ENCODE measurements at regions not wholly inside any gene's neighbourhood (a gene's known extent, or its start where the extent isn't known, plus 50 kb on each side); places are given as distances from the start of the nearest gene placed in this dataset.

GRCh38 chr11:23574149-23574548 lies 713.9 kb upstream of the CCDC179 start:
- Histone ChIP-seq H3K4me2 (no peak overlapping the region), H3K9me3 (ENCODE audit: low read depth) (no peaks in the 10 kb centered on the region), H3F3A (ENCODE audit: low read depth) (no peaks in the 10 kb centered on the region), H3K4me1 (no peaks in the 10 kb centered on the region), H3K9ac (no peak overlapping the region), H2AFZ (replicated peaks) (peak overlapping the region; percentile 56), H3K27me3 (no peaks in the 10 kb centered on the region), H4K20me1 (ENCODE audit: low read depth) (no peaks in the 10 kb centered on the region), H3K27ac (no peak overlapping the region), H3K4me3 (no peak overlapping the region), H3K79me2 (ENCODE audit: low read depth) (no peaks in the 10 kb centered on the region), H3K36me3 (no peaks in the 10 kb centered on the region)
- DNase-seq (ENCODE audit: low spot score), result no peak
- no peaks in the 10 kb centered on the region for H3K27me3 Mint-ChIP-seq (ENCODE audit: insufficient read depth, low read depth)
- no peaks in the 10 kb centered on the region for H3K36me3 Mint-ChIP-seq
- H3K9me3 Mint-ChIP-seq, result no peaks in the 10 kb centered on the region
- H3K4me1 Mint-ChIP-seq, result no peaks in the 10 kb centered on the region
- H3K4me3 Mint-ChIP-seq, result no peak overlapping the region
- no peak for TF ChIP-seq EZH2phosphoT487 (IDR thresholded peaks at IDR 0.05)
- TF ChIP-seq, protein P1, sequence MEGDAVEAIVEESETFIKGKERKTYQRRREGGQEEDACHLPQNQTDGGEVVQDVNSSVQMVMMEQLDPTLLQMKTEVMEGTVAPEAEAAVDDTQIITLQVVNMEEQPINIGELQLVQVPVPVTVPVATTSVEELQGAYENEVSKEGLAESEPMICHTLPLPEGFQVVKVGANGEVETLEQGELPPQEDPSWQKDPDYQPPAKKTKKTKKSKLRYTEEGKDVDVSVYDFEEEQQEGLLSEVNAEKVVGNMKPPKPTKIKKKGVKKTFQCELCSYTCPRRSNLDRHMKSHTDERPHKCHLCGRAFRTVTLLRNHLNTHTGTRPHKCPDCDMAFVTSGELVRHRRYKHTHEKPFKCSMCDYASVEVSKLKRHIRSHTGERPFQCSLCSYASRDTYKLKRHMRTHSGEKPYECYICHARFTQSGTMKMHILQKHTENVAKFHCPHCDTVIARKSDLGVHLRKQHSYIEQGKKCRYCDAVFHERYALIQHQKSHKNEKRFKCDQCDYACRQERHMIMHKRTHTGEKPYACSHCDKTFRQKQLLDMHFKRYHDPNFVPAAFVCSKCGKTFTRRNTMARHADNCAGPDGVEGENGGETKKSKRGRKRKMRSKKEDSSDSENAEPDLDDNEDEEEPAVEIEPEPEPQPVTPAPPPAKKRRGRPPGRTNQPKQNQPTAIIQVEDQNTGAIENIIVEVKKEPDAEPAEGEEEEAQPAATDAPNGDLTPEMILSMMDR (IDR thresholded peaks at IDR 0.05), result no peak
- no peak for TF ChIP-seq EZH2 (IDR thresholded peaks at IDR 0.05)
- no peak overlapping the region for H3K27ac Mint-ChIP-seq

DNA sequence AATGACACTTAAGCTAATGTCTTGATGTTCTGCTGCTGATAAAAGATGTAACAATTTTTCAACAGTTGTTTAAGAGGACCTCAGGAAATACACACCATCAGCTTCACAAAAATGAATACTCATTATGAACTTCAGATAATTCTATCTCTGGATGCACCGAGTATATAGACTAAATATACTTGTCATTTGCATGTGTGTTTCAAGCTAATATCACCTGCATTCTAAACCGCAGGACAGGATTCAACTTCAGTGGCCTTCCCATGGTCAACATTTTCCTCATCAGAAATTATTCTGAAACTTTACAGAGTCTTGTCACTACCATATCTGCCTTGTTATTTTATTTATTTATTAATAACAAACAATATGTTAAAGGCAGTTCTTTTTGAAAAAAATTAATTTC lies 717.0 kb upstream of the CCDC179 start:
- DNase-seq (ENCODE audit: low spot score), result no peak
- Histone ChIP-seq H3K4me2 (no peak overlapping the region), H3F3A (ENCODE audit: low read depth) (no peaks in the 10 kb centered on the region), H3K9ac (no peak overlapping the region), H3K79me2 (ENCODE audit: low read depth) (no peaks in the 10 kb centered on the region), H4K20me1 (ENCODE audit: low read depth) (no peaks in the 10 kb centered on the region), H2AFZ (replicated peaks) (no peak overlapping the region), H3K27me3 (no peaks in the 10 kb centered on the region), H3K27ac (no peak overlapping the region), H3K9me3 (ENCODE audit: low read depth) (no peaks in the 10 kb centered on the region), H3K4me3 (no peak overlapping the region), H3K4me1 (no peaks in the 10 kb centered on the region), H3K36me3 (no peaks in the 10 kb centered on the region)
- Mint-ChIP-seq H3K4me3 (no peak overlapping the region), H3K27ac (no peak overlapping the region), H3K36me3 (no peaks in the 10 kb centered on the region), H3K27me3 (ENCODE audit: insufficient read depth, low read depth) (no peaks in the 10 kb centered on the region), H3K9me3 (no peaks in the 10 kb centered on the region), H3K4me1 (peaks cover 3% of the 10 kb centered on the region)
- TF ChIP-seq EZH2 (IDR thresholded peaks at IDR 0.05), result no peak
- TF ChIP-seq, protein P1 (IDR thresholded peaks at IDR 0.05), result no peak
- no peak for TF ChIP-seq EZH2phosphoT487 (IDR thresholded peaks at IDR 0.05)

DNA sequence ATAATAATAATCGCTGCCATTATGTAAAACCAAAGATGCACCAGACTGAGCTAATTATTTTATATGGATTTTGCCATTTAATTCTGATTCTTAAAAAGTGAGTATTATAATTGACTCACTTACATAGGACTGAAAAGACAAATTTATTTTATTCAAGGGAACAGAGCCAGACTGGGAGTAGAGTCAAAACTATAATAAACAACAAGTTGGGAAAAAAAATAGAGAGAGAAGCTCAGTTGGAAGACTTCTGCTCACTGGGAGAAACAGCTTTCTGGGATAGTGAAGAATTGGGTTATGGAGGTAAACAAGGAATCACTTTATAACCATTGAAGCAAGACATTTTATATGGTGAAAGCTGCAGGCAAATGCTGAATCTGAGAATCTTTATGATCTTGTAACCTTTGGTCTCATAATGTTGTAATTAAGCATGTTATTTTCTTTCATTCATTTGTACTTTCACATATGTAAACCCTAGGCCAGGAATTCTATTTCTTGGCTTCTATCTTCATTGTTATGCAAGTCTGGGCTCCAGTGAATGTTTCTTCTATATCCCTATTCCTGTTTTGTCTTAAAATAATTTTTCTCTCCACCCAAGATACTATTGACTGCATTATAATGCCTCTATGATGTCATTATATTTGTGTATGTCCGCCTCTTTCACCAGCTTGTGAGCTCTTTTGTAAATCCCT lies 725.3 kb upstream of the CCDC179 start:
- Mint-ChIP-seq H3K27ac (no peak overlapping the region), H3K4me3 (no peak overlapping the region), H3K36me3 (no peaks in the 10 kb centered on the region), H3K4me1 (no peaks in the 10 kb centered on the region), H3K27me3 (ENCODE audit: insufficient read depth, low read depth) (peaks cover 2% of the 10 kb centered on the region), H3K9me3 (no peaks in the 10 kb centered on the region)
- H3K4me1 ChIP-seq, result no peaks in the 10 kb centered on the region
- TF ChIP-seq EZH2 (IDR thresholded peaks at IDR 0.05), result no peak
- no peak for TF ChIP-seq EZH2phosphoT487 (IDR thresholded peaks at IDR 0.05)
- TF ChIP-seq, protein P1 (IDR thresholded peaks at IDR 0.05), result no peak
- no peak overlapping the region for H3K9ac ChIP-seq
- H3K4me2 ChIP-seq, result no peak overlapping the region
- DNase-seq (ENCODE audit: low spot score), result no peak
- H3K9me3 ChIP-seq (ENCODE audit: low read depth), result no peaks in the 10 kb centered on the region
- no peaks in the 10 kb centered on the region for H3K27me3 ChIP-seq
- no peaks in the 10 kb centered on the region for H3K79me2 ChIP-seq (ENCODE audit: low read depth)
- no peaks in the 10 kb centered on the region for H3K36me3 ChIP-seq
- H2AFZ ChIP-seq (replicated peaks), result no peak overlapping the region
- no peaks in the 10 kb centered on the region for H4K20me1 ChIP-seq (ENCODE audit: low read depth)
- H3F3A ChIP-seq (ENCODE audit: low read depth), result no peaks in the 10 kb centered on the region
- no peak overlapping the region for H3K27ac ChIP-seq
- H3K4me3 ChIP-seq, result no peak overlapping the region

Data from neural progenitor cell (in vitro differentiated cells).